GM18951 (cell line): ENCODE measurements at regions not wholly inside any gene's neighbourhood (a gene's known extent, or its start where the extent isn't known, plus 50 kb on each side); places are given as distances from the start of the nearest gene placed in this dataset.

ENCODE experiments used
- POLR2A ChIP-seq: IDR thresholded peaks from 4 replicates; pipeline ENCODE4 v1.6.1; 2011; ENCODE audit warnings: mild to moderate bottlenecking; ENCODE audit not compliant: insufficient read length, insufficient read depth; ENCODE audit errors: extremely low read depth
- in situ Hi-C: fragments of 300-500 bp; cut with MboI; formaldehyde crosslinking; loops from one replicate; pipeline ENCODE4 v1.12.0; 2022; ENCODE audit warnings: low sequenced_read_pairs, mixed read lengths, inconsistent platforms; ENCODE audit not compliant: unreplicated experiment

DNA sequence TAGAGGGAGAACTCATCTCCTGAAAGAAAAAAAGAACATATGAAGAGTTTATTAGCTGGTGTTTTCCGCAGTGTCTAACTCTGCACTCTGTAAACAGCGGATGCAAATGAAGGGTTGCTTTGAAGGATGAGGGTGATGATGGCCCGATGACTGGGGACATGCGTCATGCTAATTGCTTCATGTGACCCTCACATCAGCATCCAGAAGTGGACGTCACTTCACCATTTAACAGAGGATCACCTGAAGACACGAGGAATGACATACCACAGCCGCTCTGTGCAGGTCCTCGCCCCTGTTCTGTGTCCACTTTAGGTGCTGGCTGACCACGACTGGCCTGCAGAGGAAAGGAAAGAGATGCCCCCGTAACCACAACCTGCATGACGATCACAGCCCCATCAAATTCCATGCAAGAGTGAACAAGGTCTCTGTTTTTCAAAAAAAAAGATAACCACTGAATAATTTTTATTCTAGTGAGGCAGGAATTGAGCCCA is 82.9 kb downstream of the KLF6 start:
- TF ChIP-seq POLR2A, result no peak
- in situ Hi-C loops, result no loop called here

DNA sequence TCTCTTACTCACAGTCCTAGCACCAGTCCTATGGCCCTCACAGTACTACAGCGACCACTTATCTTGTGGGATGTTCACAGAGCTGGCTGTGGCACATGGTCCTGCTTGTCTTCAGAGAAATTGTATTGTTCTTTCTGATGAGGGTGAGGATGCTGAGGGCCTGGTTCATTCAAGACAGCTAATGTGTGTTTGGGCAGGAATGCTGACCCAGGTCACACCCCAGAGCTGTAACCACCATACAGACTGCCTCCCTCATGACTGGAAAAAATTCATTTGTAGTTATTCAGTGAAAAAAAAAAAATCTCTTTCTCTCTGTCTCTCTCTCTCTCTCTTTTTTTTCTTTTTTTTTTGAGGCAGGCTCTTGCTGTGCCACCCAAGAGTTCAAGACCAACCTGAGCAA is 83.5 kb downstream of the KLF6 start:
- in situ Hi-C loops, result no loop called here
- no peak for TF ChIP-seq POLR2A

DNA sequence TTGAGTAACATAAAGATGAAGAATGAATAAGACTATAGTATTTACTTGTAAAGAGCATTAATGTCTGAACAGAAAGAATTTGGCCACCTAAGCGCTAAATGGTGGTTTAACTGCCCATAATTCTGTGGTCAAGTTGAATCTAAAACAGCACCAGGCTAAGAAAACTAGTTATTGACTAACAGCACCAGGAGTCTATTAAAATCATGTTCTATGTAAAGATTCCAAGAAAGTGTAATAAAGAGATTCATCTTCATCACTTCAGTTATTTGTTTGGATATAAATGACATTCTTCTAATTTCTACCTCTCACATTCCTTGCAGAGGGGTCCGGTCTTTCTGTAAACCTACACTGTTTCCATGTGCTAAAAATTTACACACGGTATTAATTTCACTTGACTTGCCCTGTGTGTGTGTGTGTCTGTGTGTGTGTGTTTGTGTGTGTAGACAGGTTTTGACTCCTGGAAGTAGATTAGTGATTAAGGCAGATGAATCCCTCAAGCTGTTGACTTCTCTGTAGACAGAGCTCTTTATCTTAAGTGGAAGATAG is 84.4 kb downstream of the KLF6 start:
- no peak for TF ChIP-seq POLR2A
- in situ Hi-C loops, result no loop called here

DNA sequence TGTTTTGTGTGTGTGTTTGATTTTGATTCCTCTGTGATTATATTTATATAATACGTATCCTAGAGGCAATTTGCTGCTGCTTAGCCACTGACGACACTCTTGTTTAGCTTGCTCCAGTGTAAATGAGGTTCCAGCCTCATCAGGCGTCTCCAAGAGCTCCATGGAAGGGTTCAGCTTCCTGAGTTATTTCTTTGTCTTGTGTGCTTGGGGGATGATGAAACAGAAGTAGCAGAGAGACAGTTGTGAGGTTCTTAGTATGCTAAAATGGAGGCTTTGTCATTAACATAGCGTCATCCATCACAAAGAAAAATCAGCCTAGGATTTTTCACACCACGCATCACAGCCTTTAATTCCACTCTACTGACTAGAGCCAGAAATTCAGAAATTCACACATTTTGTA is 85.1 kb downstream of the KLF6 start:
- no peak for TF ChIP-seq POLR2A
- in situ Hi-C loops, result no loop called here

DNA sequence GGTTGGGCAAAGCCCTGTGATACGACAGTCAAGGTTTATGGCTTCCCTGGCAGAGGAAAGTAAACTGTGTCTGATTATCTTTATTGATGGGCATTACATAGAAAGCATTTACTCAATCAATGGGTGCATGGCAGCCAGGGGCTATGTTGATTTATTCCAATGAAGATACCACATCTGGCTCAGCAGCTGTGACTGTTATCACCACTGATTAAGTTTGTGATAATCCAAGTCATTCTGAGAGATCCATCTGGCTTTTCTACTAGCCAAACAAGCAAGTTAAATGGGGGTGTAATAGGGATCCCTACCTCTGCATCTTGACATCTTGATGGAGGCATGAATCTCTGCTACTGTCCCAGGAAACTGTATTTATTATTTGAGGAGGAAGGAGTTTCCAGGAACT is 86.7 kb downstream of the KLF6 start:
- in situ Hi-C loops, result no loop called here
- TF ChIP-seq POLR2A, result no peak

DNA sequence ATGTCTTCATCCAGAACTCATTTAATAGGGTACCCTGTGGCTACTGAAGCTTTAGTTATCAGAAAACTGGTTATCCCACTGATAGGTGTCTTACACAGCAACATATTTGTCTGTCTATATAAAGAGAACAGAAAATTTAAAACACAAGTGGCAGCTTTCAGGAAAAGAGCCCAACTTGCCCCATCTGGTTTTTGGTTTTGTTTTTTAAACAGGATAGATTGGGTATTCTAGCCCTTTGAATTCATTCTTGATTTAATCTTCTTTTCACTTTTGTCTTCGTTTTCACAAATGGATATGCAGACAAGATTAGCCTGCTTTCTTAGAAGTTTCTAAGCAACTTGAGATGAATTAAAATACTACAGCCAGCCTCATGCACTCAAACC is 91.3 kb downstream of the KLF6 start:
- in situ Hi-C loops, result no loop called here
- TF ChIP-seq POLR2A, result no peak

DNA sequence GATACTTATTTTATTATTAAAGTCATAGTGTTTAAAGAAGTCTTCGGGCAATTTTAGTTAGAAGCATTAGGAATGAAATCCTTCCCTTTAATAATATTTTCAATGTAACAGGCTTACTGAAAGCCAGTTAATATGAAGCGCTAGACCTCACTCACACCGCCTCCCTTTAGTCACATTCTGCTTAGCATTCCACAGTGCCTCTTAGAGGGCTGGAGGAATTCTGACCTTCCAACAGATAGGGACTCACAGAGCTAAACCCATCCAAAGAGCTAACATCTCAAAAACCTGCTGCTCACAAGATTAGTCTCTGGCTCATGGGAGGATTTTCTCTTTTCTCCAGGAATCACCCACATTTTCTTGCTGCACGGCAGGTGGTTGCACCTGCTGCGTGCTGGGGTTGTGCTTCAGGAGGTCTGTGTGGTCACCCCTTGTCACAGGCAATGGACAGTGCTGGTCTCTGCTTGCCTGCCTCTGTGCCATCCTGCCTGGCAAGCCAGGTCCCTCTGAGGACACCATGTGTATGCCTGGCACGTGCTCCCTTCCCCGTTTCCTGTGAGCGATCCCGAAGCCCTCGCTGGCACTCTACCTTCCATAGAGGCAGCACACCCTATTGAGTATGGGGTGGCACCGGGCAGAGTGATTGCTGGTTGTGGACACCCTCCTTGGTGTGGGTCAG is 91.8 kb downstream of the KLF6 start:
- in situ Hi-C loops, result no loop called here
- TF ChIP-seq POLR2A, result no peak

DNA sequence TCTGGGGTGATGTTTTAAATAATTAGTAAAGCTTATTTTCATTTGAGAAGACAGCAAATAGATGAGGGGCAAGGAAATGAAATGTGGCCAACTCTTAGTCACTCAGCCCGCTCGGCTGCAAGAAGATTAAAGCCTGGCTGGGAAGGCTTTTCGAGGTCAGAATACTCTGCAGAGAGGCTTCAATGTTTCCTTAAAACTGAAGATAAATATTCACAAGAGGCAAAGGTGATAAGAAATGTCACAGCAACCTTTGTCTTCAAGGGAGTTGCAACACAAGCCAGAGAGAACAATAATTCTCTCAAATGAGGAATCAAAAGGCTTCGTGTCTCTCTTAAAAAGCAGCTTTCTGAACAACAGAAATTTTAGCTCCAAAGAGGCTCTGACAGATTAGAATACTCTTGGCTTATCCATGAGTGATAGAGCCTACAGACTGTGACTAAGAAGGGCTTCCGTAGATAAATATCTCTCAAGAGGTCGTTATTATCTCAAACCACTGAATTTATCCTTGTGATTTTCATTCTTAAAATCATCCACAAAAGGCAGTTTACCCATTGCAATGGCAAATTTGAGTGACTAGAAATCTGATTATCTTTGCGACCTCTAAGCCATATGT is 92.5 kb downstream of the KLF6 start:
- no peak for TF ChIP-seq POLR2A
- in situ Hi-C loops, result no loop called here

DNA sequence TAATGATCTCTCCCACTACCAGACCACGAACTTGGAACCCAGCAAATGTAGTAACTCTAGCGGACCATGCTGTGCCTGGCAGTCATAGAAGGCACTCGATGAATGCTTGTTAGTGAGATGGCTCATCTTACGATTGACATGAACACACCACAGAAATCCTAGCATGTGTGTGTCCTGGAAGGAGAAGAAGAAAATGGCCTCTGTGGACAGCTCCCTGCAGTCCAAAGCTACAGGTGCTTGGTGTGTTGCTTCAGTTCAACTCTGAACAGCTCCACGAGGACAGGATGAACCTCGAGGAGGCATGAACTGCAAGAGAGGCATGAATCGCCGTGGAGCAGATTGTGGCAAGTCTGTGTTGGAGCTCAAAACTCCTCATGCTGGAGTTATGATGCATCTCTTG is 93.5 kb downstream of the KLF6 start:
- in situ Hi-C loops, result no loop called here
- TF ChIP-seq POLR2A, result no peak

DNA sequence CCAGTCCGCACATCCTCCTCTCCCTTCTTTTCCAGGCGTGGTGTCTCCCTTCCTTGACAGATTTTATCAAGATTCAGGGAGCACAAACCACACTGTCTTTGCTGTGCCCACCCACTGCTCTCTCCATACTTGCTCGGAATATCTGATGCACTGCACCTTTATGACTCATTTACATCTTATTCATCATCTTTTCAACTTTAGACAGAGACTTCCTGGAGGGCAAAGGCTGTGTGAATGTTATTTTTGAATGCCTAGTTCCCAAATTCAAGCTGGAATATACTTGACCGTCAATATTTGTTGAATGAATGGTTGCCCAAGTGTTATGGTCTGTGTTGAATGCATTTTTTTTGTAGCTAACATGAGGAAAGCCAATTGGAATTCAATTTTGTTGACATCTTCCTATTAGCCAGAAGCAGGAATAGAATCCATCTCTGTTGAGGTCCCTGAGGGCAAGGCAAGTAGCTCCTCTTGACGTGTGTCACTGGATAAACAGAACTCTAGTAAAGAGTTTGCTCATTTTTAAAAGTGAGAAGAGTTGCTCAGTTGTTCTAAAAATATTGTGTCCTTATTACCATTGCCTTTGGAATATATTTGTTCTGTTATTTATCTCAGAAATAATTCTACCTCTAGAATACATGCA is 95.0 kb downstream of the KLF6 start:
- TF ChIP-seq POLR2A, result no peak
- in situ Hi-C loops, result no loop called here

DNA sequence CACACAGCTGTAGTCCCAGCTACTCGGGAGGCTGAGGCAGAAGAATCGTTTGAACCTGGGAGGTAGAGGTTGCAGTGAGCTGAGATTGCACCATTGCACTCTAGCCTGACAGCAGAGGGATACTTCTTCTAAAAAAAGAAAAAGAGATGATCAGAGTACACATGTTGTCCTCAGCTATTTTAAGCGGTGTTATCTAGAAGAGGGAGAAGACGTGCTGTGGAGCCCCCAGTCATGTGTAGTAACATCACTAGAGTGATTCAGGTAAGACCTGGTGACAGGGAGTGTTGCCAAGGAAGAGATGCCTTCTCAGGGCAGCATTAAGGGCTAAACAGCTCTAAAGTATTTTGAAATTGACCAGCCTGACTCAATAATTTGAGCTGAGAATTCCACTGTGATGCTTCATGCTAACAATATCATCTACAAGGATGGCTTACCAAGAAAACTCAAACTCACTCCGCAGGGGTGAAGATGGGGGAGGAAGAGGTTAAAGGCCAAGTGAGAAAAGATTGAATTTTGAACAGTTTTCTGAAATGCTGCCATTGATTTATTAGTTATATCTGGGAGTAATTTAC is 97.4 kb downstream of the KLF6 start:
- TF ChIP-seq POLR2A, result no peak
- in situ Hi-C loops, result no loop called here

DNA sequence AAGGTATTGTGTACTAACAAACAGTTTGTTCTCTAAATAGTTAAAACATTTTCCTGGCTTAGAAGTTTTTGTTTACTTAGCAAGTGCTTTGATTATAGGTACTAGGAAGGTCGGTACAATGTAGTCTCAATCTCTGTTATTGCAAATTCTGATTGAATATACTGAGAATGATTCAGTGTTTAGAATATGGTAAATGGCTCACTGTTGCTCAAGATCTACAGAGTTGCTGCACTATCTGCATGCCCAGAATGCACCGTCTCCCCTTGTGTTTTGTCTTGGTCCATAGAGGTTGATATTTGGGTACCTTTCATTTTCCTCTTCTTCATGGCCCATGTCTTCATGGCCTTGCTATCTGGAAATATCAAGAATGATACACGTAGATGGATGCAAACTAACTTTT is 99.6 kb downstream of the KLF6 start:
- in situ Hi-C loops, result no loop called here

DNA sequence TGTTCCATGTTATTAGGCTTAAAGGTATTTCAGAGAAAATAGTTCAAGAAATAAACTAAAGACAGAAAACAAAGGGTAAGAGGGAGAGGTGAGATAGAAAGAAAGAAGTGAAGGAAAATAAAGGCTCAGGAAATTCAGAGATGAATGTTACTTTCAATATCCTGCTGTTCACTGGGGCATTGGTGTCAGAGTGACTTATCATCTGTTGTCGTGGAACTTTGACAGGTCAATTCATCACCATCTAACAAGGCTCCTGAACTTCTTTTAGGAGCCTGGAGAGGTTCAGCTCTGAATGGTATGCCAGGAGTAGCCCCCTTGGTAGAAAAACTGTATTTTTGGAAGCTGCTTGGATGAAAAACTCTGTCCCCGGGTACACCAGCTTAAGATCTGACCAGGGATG is 100.1 kb downstream of the KLF6 start:
- in situ Hi-C loops, result no loop called here

More for the DNA sequence above, 99.6 kb downstream of the KLF6 start:
- TF ChIP-seq POLR2A, result no peak

More for the DNA sequence above, 100.1 kb downstream of the KLF6 start:
- no peak for TF ChIP-seq POLR2A
